CD14-positive monocyte (primary cell): ENCODE measurements at regions not wholly inside any gene's neighbourhood (a gene's known extent, or its start where the extent isn't known, plus 50 kb on each side); places are given as distances from the start of the nearest gene placed in this dataset.
A peak's percentile ranks its signal among the peaks of the same experiment; 100 is the strongest.

Source experiments
- DNase-seq, 3 donors: peaks; one replicate each; pipeline ENCODE4 v3.0.0-alpha.2; 2011 to 2022
- H2AFZ ChIP-seq: 2 replicates; pipeline ENCODE4 v1.6.0; 2012; ENCODE audit warnings: mild to moderate bottlenecking, low read depth, low read length, inconsistent platforms; ENCODE audit not compliant: insufficient read depth, poor library complexity, severe bottlenecking
- H3K27ac ChIP-seq, 2 donors: 1 replicate in 1 of 2; 2 replicates in 1 of 2; pipeline ENCODE4 v1.5.1; 2012 to 2013; ENCODE audit warnings: low read length in 2 of 2, control low read depth in 1 of 2, inconsistent platforms in 1 of 2, low read depth in 1 of 2, mild to moderate bottlenecking in 1 of 2
- H3K27me3 ChIP-seq, 2 donors: one replicate each; pipeline versions ENCODE4 v1.6.0 to v1.6.1; 2011 to 2013; ENCODE audit warnings: low read length in 2 of 2; ENCODE audit not compliant: control insufficient read depth in 2 of 2, insufficient read depth in 2 of 2
- H3K36me3 ChIP-seq, 2 donors: replicated peaks in 1 of 2; 1 replicate in 1 of 2; 2 replicates in 1 of 2; pipeline versions ENCODE4 v1.5.1 to v1.6.1; 2012 to 2013; ENCODE audit warnings: low read length in 2 of 2, control low read depth in 1 of 2, inconsistent platforms in 1 of 2, mild to moderate bottlenecking in 1 of 2; ENCODE audit not compliant: insufficient read depth in 2 of 2, control insufficient read depth in 1 of 2
- H3K4me1 ChIP-seq, 2 donors: 1 replicate in 1 of 2; 2 replicates in 1 of 2; pipeline versions ENCODE4 v1.5.1 to v1.6.1; 2012 to 2013; ENCODE audit warnings: low read length in 2 of 2, control low read depth in 1 of 2, inconsistent platforms in 1 of 2, mild to moderate bottlenecking in 1 of 2, moderate library complexity in 1 of 2; ENCODE audit not compliant: insufficient read depth in 2 of 2, control insufficient read depth in 1 of 2
- H3K4me2 ChIP-seq: replicated peaks from 2 replicates; pipeline ENCODE3; 2012; ENCODE audit warnings: low read length, moderate library complexity, mild to moderate bottlenecking; ENCODE audit not compliant: poor library complexity, severe bottlenecking; ENCODE audit errors: extremely low read depth
- H3K4me3 ChIP-seq, 3 experiments: fragments of 200-600 bp in 1 of 3; sonication (generic) in 1 of 3; replicated peaks in 1 of 3; 1 replicate in 2 of 3; 2 replicates in 1 of 3; pipeline ENCODE4 v1.5.1; 2011 to 2013; ENCODE audit warnings: low read length in 3 of 3, mild to moderate bottlenecking in 3 of 3, control low read depth in 2 of 3, low read depth in 2 of 3, inconsistent platforms in 1 of 3, moderate library complexity in 1 of 3
- H3K79me2 ChIP-seq: 2 replicates; pipeline ENCODE4 v1.6.0; 2012; ENCODE audit warnings: mild to moderate bottlenecking, control low read depth, inconsistent platforms, low read length, moderate library complexity; ENCODE audit not compliant: insufficient read depth
- H3K9ac ChIP-seq: 2 replicates; pipeline ENCODE4 v1.6.0; 2017; ENCODE audit warnings: low read length, mild to moderate bottlenecking; ENCODE audit not compliant: insufficient read depth, poor library complexity, severe bottlenecking
- H3K9me3 ChIP-seq, 2 donors: replicated peaks in 1 of 2; 1 replicate in 1 of 2; 2 replicates in 1 of 2; pipeline versions ENCODE4 v1.5.1 to v1.6.1; 2012 to 2013; ENCODE audit warnings: low read length in 2 of 2, control low read depth in 1 of 2; ENCODE audit not compliant: control insufficient read depth in 1 of 2, insufficient read depth in 1 of 2
- H4K20me1 ChIP-seq: 2 replicates; pipeline ENCODE4 v1.6.0; 2012; ENCODE audit warnings: mild to moderate bottlenecking, low read length, control low read depth, moderate library complexity; ENCODE audit not compliant: insufficient read depth
- H3K27ac Mint-ChIP-seq, 7 donors: one replicate each; pipeline ENCODE4 v1.8.0; 2020; ENCODE audit warnings: mild to moderate bottlenecking in 7 of 7, mixed read lengths in 7 of 7, moderate library complexity in 6 of 7, inconsistent platforms in 2 of 7
- H3K27me3 Mint-ChIP-seq, 3 donors: one replicate each; pipeline ENCODE4 v1.8.0; 2021 to 2022; ENCODE audit warnings: low read depth in 3 of 3, mild to moderate bottlenecking in 3 of 3, mixed read lengths in 3 of 3, moderate library complexity in 3 of 3, inconsistent platforms in 1 of 3
- H3K36me3 Mint-ChIP-seq, 2 donors: one replicate each; pipeline ENCODE4 v1.8.0; 2020; ENCODE audit warnings: mixed read lengths in 2 of 2, inconsistent platforms in 1 of 2, mild to moderate bottlenecking in 1 of 2
- H3K4me1 Mint-ChIP-seq: one replicate; pipeline ENCODE4 v1.8.0; 2020; ENCODE audit warnings: mild to moderate bottlenecking, mixed read lengths
- H3K4me3 Mint-ChIP-seq, 2 donors: one replicate each; pipeline ENCODE4 v1.8.0; 2020; ENCODE audit warnings: mild to moderate bottlenecking in 2 of 2, mixed read lengths in 2 of 2, moderate library complexity in 1 of 2
- H3K9me3 Mint-ChIP-seq, 7 donors: one replicate each; pipeline ENCODE4 v1.8.0; 2020 to 2022; ENCODE audit warnings: mixed read lengths in 7 of 7, mild to moderate bottlenecking in 6 of 7, moderate library complexity in 6 of 7, inconsistent platforms in 2 of 7
- WGBS: methylation state at CpG from one replicate; pipeline ENCODE4 v1.1.5; 2013; ENCODE audit warnings: missing lambda C conversion rate; ENCODE audit not compliant: insufficient coverage; 5-methylcytosine and 5-hydroxymethylcytosine counted together
- intact Hi-C, 2 donors: fragments of 100-400 bp; cut with micrococcal nuclease; formaldehyde crosslinking; loops; one replicate each; pipeline versions ENCODE4 v1.15.0 to v1.15.1; 2023
- TF ChIP-seq, protein P1 (sequence below): fragments of 200-600 bp; IDR thresholded peaks from one replicate; pipeline ENCODE4 v1.8.0; 2022; ENCODE audit warnings: antibody characterized with exemption, mild to moderate bottlenecking

GRCh38 chr6:137687818-137688217, 179.2 kb upstream of the TNFAIP3 start:
- H3K9me3 ChIP-seq, result no peaks in the 10 kb centered on the region
- Mint-ChIP-seq H3K4me1 (peaks cover 17% of the 10 kb centered on the region), H3K27ac (peak overlapping the region in 1 of 7 donors; percentile 8), H3K27me3 (peaks cover 0 to 3% (median 0%) of the 10 kb centered on the region in 3 donors), H3K4me3 (no peak overlapping the region), H3K36me3 (no peaks in the 10 kb centered on the region), H3K9me3 (peaks cover 0 to 2% (median 0%) of the 10 kb centered on the region in 7 donors)
- H3K4me2 ChIP-seq, result no peak overlapping the region
- no peak overlapping the region for H2AFZ ChIP-seq
- no peak overlapping the region for H3K27ac ChIP-seq
- H3K4me1 ChIP-seq, result peaks cover 10 to 16% of the 10 kb centered on the region in 2 donors
- no peaks in the 10 kb centered on the region for H3K27me3 ChIP-seq
- intact Hi-C loops, result no loop called here
- TF ChIP-seq, protein P1, sequence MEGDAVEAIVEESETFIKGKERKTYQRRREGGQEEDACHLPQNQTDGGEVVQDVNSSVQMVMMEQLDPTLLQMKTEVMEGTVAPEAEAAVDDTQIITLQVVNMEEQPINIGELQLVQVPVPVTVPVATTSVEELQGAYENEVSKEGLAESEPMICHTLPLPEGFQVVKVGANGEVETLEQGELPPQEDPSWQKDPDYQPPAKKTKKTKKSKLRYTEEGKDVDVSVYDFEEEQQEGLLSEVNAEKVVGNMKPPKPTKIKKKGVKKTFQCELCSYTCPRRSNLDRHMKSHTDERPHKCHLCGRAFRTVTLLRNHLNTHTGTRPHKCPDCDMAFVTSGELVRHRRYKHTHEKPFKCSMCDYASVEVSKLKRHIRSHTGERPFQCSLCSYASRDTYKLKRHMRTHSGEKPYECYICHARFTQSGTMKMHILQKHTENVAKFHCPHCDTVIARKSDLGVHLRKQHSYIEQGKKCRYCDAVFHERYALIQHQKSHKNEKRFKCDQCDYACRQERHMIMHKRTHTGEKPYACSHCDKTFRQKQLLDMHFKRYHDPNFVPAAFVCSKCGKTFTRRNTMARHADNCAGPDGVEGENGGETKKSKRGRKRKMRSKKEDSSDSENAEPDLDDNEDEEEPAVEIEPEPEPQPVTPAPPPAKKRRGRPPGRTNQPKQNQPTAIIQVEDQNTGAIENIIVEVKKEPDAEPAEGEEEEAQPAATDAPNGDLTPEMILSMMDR, result no peak
- no peak overlapping the region for H3K4me3 ChIP-seq
- H3K36me3 ChIP-seq, result no peaks in the 10 kb centered on the region
- no peak for DNase-seq
- H3K9ac ChIP-seq, result no peak overlapping the region
- no peaks in the 10 kb centered on the region for H3K79me2 ChIP-seq
- WGBS, result no CpG with 5 or more reads among the region's 3 CpGs
- H4K20me1 ChIP-seq, result no peaks in the 10 kb centered on the region

DNA sequence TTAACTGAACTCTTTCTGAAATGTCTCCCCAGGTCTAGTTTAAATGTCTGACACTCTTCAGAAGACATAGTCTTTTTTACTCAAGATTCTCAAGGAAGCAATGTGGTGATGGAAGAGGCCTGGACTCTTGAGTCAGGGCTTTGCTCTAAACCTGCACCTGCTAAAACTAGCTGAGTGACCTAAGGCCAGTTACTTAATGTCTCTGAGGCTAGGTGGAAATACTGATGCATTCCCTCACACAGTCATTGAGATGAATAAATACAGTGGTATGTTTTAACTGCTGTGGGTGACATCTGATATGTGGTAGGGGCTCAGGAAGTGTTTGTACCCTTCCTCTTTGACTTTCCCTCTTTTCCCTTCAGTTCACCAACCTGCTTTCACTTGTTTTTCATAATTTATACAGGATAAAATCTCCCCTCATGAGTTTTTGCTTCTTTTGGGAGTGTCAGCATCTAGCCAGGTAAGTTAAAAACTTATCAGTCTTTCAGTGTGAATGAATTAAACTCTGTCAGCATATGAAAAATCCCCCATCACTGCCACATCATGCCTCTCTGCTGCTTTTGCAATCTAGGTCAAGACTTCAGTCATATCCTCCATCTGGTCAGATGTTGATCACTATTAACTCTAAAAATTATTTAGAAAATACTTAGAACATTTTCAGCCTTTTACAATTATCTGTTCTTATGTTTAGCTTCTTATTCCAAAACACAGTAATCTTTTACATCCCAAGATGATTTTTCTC, 178.7 kb upstream of the TNFAIP3 start:
- intact Hi-C loops, result no loop called here

More for the DNA sequence above, 178.7 kb upstream of the TNFAIP3 start:
- Histone ChIP-seq H3K27ac (no peak overlapping the region), H3K4me2 (no peak overlapping the region), H3K36me3 (no peaks in the 10 kb centered on the region), H3K4me1 (peaks cover 10 to 16% of the 10 kb centered on the region in 2 donors), H3K79me2 (no peaks in the 10 kb centered on the region), H2AFZ (no peak overlapping the region), H3K9ac (no peak overlapping the region), H4K20me1 (no peaks in the 10 kb centered on the region), H3K9me3 (no peaks in the 10 kb centered on the region), H3K4me3 (no peak overlapping the region), H3K27me3 (no peaks in the 10 kb centered on the region)
- Mint-ChIP-seq H3K27me3 (no peaks in the 10 kb centered on the region), H3K4me3 (no peak overlapping the region), H3K4me1 (peaks cover 17% of the 10 kb centered on the region), H3K27ac (peak overlapping the region in 2 of 7 donors; percentile 8 to 23), H3K9me3 (peaks cover 0 to 2% (median 0%) of the 10 kb centered on the region in 7 donors), H3K36me3 (no peaks in the 10 kb centered on the region)
- DNase-seq, result no peak
- TF ChIP-seq, protein P1, result no peak
